NCI-H748 (cell line): ENCODE measurements at regions not wholly inside any gene's neighbourhood (a gene's known extent, or its start where the extent isn't known, plus 50 kb on each side); places are given as distances from the start of the nearest gene placed in this dataset.

ENCODE experiments used
- DNase-seq: peaks from one replicate; lab custom pipeline; 2025; ENCODE audit not compliant: unreplicated experiment; lab: John Stamatoyannopoulos, UW

DNA sequence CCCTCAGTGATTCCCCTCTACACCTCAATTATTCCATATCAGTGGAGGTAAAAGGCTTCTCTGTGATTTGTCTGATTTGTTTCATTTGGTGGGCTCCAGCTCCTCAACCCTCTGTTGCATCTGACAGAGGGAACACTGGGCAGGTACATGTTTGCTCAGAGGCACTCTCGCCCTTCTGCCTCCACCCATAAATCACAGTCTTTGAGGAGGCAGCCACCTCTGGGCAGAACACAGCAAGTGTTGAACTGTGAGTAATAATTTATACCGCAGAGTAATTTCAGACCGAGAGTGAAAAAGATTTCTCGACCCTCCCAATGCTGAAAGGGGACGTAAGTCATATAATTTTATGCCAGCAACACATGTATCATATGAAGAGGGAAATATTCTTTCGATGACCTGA, 330.1 kb upstream of the PBX1 start:
- DNase-seq = no peak

DNA sequence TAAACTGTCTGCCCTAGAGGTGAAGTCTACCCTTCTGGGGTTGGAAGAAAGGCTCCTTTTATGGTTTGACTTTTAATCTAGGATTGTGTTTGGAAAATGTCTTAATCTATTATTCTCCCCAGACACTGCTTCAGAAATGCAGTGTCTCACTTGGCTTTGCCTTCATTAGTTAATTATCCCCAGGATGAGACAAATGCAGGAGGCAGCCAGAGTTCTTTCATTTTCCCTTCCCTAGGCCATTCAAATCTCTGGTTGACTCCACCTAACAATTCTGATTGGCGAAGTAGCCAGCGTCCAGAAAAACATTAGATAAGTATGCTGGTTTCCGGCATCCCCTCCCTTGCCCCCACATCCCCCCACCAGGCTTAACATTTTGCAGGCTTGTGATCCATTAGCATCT, 325.8 kb upstream of the PBX1 start:
- DNase-seq = no peak

DNA sequence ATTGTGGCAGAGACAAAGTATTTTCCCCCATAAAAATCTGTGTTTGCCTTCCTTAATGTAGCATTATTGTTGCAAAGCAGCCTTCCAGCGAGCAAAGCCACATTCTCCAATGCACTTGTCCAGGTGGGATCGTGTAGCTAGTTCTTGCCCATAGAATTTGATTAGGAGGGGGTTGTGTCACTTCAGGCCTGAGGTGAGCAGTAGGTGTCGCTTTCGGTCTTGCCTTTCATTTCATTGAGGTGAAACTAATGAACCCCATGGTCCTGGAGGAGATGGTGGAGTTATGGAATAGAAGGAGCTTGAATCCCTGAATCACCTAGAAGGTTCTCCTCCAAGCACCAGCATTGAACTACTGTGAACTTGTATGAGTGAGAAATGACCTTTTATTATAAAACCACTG, 318.9 kb upstream of the PBX1 start:
- DNase-seq = no peak

DNA sequence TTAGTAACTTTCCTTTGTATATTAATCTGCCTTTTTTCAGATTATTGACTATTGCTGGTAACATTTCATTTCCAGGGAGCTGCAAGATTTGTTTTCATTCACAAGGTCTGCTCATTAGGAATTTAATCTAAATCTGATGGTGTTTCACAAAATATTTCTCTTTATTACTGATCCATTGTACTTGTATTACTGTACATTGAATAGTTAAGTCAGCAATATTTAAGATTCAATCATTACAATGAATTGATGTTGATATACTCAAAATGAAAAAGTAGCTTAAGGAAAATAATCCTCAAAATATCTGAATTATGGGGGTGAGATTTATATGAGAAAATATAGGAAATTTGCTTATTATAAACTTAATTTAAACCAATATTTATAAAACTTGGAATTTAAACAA, 308.6 kb upstream of the PBX1 start:
- DNase-seq = no peak

DNA sequence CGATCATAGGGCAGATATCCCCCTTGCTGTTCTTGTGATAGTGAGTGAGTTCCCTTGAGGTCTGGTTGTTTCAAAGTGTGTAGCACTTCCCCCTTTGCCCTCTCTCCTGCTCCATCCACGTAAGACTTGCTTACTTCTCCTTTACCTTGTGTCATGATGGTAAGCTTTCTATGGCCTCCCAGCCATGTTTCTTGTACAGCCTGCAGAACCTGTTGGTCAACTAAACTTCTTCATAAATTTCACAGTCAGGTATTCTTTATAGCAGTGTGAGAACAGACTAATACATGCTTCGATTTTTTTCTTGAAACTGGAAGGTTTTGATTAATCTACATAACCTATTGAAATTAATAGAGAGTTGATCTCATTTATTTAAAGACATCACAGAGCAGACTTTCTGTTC, 302.5 kb upstream of the PBX1 start:
- DNase-seq = no peak

DNA sequence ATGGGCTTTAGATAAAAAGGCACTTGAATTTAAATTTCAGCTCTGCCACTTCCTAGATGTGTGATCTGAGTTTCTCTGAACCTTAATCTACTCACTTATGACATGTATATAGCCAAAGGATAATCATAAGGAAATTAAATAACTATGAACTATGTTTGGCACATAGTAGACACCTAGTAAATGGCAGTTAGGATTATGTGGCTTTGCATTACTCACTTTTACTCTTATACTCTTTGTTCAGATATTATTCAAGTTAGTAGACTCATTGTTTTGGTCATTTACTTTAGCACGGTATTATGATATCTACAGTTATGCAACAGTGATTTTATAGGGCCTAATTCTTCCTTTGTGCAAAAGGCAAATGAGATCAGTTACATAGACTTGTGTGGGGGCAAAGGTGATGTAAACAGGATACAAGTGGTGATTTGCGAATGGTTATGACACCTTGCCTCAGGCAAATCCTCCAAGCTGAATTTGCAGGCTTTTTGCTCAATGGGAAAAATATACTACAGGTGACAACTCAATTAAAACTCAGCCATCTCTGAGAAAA, 297.2 kb upstream of the PBX1 start:
- DNase-seq = peak; percentile 18

DNA sequence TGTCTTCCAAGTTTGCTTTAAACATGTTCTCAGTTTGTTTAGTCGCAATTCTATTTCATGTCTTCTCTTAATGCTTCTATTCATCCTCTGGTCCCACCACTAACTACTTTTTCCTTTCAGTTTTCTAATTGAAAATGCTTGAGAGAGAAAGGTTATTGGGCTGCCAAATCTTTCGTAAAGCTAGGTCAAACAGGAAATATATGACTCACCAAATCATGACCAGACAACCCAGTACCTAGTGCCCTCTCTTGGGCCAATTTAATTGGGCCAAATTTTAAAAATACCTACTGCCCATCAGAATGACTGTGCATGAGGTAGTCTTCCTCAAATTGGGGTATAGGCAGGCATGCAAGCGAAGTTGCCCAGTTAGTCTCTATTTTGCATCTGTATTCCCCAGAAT, 295.4 kb upstream of the PBX1 start:
- no peak for DNase-seq

DNA sequence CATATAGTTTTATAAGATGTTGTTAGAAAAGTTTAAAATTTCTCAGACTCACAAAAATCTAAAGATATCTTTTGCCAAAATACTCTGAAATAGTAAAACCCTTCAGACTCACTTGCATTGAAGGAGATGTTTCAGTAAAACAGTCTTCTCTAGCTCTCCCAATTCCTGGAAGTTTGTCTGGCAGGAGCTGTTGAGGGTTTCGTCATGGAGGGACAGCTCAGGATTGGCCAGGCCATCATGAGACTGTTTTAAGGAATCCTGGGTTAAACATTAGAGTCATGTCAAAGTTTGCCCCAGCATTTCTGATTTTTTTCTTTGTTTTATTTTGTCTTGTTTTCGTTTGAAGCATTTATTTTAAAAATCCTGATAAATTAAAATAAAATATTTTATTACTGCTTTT, 293.8 kb upstream of the PBX1 start:
- DNase-seq = no peak

DNA sequence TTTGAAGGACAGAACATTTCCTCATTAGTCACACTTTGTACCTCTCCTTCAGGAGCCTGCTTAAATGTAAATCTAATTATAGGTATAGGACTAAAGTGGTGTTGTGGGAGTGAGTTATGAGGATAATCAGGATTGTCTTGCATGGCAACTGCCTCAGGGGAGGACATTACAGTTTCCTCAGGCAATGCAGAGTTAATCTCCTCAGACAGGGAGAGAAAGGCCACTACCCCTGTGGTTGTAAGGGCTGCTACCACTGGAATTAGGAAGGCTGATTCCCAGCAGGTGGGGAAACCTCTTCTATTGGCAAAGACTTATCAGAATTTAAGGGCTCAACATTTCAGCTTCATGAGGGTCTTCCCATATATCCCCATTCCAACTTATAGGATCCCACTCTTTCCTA, 286.8 kb upstream of the PBX1 start:
- no peak for DNase-seq

DNA sequence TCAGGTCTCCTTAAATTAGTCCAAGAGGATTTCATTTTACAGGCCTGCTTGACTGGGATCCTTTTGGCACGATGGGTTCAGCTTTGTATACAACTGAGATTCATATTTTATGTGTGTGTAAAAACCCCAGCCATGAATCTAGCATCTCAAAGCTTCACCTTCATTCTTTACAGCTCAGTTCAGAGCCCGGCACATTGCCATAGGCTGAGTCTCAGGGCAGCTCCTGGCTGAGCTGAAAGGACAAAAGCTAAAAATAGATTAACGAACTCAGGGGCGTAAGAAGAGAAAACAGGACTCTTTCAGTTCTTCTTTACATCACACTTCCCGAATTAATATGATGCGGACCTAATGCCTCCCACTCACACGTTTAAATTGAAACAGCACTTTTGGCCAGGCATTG, 262.8 kb upstream of the PBX1 start:
- DNase-seq = no peak

DNA sequence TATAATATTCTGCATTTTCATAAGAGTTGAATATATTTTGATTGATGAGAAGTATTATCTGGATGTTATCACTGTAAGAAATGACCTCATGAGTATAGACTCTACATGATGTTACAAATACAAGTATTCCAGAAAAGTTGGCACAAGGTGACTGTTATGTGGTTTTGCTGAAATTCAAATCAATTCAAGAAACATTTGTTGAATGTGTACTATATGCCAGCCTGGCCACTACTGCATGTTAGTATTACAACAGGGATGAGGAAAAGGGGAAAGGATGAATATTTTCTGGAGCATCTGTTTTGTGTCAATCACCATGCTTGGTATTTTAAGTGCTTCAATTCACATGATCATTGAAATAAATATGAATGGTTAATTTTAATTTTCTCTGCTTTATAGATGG, 250.9 kb upstream of the PBX1 start:
- no peak for DNase-seq

DNA sequence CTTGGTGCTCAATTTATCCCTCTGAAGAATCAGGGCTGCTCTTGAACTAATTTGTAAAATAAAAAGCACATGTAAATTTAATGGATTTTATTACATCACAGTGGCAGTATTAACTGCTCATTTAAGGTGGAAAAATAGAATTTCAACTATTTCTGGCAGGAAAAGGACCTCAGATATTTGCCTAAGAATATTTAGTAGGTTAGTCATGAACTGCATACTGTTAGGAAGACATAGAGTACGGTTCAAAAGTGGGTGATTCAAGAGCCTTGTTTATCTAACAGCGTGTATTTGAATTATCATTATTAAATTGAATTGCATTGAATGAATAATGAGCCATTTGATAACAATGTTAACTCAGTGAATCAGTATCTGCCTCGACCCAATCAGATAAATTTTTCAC, 248.8 kb upstream of the PBX1 start:
- DNase-seq = no peak

DNA sequence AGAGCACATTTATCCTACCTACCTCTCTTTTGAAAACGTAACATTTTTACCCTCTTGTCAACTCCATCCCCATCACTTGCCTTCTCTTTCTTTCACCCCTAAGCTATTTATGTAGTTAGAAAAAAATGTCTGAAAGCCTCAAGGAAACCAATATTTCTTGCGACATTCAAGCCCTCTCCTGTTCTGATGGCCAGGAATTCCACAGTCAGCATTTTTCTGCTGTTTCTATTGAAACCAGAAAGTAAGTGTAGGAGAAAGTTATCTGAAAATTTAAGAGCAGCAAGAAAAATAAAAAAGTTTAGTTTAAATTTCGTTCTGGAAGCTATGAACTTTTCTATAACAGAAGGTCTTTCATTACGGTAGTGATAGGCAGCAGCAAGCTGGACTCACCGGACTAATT, 247.6 kb upstream of the PBX1 start:
- no peak for DNase-seq

DNA sequence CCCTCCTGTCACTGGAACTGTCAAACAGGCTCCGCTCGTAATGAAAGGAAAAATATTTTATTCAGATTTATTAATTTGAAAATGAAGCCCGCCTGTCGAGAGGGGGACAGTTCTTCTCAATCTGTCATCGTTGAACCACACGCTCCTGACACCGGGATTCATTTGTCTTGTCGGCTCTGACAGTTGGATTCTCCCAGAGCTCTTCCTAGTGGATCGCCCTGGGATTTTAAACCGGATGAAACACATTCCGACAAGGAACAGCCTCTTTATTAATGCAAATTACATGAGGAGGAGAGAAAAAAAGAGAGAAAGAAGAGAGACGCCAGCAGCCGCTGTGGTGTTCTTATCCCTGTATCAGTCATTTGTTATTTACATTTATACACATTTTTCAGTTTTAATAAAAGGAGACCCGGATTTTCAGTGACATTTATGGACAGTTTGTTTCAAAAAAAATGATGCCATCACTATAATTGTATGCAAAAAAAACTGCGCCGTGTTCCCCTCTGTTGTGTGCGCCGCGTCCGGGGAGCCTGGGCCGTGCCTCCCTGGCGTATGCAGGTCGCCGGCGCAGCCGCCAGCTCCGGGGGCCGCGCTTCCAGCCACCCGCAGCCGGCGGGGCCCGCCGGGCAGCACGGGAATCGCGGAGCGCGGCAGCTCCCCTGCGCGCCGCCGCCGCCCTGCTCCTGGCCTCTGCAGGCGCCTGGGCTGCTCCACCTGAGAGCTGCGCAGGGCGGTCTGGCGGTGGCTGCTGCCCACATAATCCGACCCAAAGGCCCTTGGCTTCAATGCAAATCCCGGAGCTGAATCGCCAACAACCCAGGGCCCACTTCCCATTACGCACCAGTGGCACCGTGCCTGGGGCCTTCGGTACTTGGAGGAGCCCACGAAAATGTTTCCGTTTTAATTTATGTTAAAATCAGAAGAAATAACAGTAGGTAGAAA, 237.9 kb upstream of the PBX1 start:
- peak; percentile 83 for DNase-seq

DNA sequence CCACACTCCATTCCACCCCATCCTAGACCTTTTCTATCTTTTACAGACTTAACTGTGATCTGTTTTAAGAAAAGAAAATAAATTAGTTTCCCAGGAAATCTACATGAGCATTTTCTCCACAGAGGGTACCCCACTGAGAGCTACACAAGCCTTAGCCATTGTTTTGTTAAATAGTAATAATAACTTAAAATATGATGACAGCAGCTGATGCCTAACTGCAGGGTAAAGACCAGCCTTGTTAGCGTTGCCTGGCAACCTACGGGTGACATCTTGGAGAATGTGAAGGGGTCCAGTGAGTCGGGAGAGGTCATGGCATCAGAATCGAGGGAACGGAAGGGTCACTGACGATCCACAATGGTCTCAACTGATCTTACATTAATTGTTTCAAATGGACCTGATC, 233.2 kb upstream of the PBX1 start:
- DNase-seq = peak; percentile 18

DNA sequence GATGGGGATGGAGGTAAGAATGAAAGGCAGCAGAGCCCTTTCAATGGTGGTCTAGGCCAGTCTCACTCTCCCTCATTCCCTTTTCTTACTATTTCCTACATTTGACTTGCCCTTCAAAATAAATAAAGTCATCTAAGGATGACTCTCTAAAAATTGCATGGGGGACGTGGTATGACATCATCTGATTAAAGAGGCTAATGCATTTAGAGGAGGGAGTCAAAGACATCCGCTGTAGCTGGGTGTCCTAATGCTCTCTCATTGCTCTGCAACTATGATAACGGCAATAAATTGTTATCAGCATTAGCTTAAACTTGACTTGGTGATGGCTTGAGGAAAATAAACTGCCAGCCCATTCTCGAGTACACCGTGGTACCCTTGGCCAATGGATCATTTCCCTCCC, 225.6 kb upstream of the PBX1 start:
- no peak for DNase-seq

DNA sequence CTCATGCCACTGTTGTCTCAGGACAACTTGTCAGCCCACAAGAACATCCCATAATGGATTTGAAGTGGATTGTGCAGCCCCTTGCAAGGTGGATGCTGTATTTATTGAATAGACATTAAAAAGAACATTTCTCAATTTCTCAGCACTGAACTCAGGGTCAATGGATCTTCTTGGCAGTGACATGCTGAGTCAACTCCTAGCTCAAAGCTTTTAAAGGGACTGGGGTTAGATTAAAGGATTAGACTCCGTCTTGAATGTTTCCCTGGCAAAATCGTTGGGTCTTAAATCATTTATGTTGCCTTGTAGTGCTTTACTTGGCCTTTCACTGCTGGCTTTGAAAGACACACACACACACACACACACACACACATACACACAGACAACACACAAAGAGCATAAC, 221.6 kb upstream of the PBX1 start:
- DNase-seq = no peak

DNA sequence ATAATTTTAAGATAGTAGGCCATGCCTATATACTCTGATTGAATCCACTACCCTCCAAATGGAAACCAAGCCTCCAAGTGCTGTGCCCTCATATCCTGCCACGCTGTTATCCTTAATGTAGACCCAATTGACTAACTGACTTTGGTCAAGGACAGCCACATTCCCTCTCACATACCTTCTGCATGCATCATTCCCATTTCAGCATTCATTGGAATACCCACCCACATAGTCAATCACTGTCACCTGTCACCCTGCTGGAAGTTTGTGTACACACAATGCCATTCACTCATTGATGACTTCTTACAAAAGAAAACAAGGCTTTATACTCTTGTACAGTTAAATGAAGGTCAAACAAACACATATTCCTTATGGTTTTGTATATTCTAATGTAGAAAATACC, 221.1 kb upstream of the PBX1 start:
- DNase-seq = peak; percentile 3

DNA sequence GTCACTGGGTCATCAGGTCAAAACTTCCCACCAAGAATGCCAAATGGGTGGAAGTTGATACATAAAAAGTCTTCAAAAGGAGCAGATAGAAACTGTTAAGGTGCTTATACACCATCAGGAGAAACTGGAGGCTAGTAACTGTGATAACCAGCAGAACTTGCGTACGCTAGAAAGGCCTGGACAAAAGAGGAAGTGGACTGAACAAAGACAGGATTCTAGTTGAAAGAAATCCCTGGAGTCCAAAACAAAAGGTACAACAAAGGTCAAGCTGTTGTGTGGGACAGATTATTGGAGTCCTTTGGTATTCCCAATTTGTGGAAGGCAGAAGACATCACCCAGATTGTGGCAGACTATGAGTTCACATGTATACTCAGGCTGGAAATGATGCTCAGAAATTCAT, 215.8 kb upstream of the PBX1 start:
- DNase-seq = no peak

DNA sequence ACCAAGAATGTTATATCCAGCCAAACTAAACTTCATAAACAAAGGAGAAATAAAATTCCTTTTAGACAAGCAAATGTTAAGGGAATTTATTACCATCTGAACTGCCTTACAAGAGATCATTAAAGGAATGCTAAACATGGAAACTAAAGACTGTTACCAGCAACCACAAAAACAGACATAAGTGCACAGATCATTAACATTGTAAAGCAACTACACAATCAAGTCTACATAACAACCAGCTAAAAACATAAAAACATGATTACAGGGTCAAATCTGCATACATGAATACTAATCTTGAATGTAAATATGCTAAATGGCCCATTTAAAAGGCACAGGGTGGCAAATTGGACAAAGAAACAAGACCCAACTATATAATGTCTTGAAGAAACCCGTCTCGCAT, 211.0 kb upstream of the PBX1 start:
- DNase-seq = no peak

DNA sequence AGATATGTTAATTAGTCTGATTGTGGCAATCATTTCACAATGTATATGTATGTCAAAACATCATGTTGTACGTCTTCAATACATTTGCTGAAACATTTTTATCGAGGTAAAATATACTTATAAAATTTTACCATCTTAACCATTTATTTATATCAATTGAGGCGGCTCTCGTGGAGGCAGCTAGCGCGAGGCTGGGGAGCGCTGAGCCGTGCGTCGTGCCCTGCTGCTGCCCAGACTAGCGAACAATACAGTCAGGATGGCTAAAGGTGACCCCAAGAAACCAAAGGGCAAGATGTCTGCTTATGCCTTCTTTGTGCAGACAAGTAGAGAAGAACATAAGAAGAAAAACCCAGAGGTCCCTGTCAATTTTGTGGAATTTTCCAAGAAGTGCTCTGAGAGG, 202.5 kb upstream of the PBX1 start:
- no peak for DNase-seq

DNA sequence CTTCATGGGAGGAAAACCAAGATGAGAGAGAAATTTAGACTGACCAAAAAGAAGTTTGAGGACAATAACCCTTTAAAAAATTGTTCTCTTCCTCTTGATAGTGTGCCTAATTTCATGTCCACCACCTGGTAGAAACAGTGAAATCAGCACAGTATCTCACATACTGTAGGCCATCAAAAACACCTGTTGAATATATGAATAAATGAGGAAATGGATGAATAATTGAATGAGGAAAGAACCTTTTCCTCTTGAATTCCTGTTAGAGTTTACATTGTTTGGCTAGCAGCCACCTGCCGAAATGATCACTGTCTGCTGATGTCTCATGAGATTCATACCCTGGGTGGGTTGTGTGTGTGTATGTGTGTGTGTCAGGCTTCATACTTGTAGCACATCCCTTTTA, 198.7 kb upstream of the PBX1 start:
- no peak for DNase-seq

DNA sequence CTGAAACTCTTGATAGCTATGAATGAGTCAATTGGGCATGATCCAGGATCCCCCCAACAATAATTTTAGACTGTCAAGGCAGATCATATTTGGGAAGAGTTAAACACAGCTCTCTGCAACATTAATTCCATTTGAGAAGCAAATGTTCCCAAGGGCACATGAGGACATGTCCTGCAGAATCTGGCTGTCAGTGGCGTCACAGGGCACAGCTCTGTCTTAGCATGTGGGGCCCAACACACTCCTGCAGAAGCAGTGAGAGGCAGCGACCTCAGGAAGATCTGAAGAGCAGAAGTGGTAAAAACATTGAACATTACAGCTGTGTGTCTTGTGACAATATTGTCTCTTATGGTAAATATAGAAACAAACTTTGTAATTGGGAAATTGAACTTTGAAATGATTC, 197.1 kb upstream of the PBX1 start:
- DNase-seq = no peak
